Medulla oblongata (tissue), 1 donor: ENCODE measurements at regions not wholly inside any gene's neighbourhood (a gene's known extent, or its start where the extent isn't known, plus 50 kb on each side); places are given as distances from the start of the nearest gene placed in this dataset.

ENCODE experiments used
- DNase-seq: peaks from one replicate; pipeline ENCODE4 v3.0.0-alpha.2; 2015; ENCODE audit errors: extremely low spot score

- no peak for DNase-seq
Measured at GRCh38 chr7:17126413-17127268, 171.8 kb upstream of the AHR start.

DNA sequence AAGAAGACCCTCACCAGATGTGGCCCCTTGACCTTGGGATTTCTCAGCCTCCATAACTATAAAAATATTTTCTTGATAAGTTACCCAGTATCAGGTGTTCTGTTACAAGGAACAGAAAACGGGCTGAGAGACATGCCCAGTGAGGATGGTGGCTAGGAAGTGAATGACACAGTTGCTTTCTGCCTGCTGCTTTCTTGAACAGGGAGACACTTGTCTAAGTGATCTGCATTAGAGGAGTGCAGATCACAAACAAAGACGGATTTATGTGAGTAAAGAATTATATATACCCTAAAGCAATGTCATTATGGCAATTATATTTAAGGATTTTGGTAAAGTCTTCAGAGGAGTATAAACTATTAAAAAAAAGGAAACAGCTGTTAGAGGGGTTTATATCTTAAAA, 169.2 kb upstream of the AHR start:
- DNase-seq, result no peak

- DNase-seq, result peak; percentile 16
Measured at GRCh38 chr7:17130281-17131059, 168.0 kb upstream of the AHR start.

GRCh38 chr7:17131060-17131345, 167.4 kb upstream of the AHR start:
- DNase-seq, result no peak

- DNase-seq, result no peak
Measured at GRCh38 chr7:17131983-17132655, 166.3 kb upstream of the AHR start.

DNA sequence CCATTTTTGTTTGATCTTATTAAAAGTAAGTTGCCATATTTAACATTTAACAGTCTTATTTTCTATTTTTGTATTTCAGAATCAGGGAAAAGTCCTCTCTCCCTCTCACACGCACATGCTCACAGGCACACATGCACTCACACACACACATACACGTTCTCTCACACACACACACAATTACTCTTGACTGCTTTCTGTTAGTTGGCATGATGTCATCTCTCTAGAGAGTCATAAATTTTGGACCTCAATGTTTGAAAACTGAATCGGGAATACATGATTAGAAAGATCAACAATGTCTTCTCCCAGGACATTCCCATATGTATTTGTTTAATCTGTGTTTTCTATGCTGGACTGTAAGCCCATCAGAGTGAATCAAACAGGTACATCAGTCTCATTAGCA, 165.7 kb upstream of the AHR start:
- no peak for DNase-seq

DNA sequence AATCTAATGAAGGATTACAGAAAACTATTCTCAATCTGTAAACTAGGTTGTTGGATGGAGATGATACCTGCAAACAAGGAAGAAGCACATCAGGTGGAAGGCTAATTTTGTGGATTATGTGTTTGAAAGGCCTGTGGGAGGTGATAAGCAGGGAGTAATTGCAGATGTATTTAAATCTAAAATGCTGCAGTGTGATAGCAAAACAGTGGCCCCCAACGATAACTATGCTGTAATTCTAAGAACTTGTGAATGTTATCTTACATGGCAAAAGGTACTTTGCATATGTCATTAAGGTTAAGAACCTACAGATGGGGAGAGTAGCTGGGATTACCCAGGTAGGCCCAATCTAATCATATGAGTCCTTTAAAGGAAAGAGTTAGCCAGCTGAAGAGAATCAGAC, 164.5 kb upstream of the AHR start:
- no peak for DNase-seq

- DNase-seq, result no peak
Measured at GRCh38 chr7:17134786-17135185, 163.7 kb upstream of the AHR start.

DNA sequence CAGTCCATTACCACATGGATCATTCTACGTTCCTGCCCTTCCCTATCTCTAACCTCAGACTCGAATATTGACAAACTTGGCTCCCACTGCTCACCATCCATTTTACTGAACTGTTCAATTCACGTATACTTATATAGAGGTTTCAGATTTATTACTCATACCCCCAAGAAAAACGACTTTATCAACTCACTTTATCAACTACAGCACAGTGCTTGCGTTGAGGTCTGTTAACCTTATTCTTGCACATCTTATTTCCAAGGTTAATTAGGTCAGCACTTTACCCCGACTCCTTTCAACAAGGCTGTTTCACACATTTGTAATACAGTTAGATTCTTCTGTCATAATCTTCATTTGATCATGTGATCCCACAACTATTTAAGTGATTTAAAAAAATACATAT, 162.3 kb upstream of the AHR start:
- no peak for DNase-seq

- DNase-seq, result no peak
Measured at GRCh38 chr7:17139081-17139480, 159.4 kb upstream of the AHR start.

- no peak for DNase-seq
Measured at GRCh38 chr7:17140406-17140805, 158.0 kb upstream of the AHR start.

DNA sequence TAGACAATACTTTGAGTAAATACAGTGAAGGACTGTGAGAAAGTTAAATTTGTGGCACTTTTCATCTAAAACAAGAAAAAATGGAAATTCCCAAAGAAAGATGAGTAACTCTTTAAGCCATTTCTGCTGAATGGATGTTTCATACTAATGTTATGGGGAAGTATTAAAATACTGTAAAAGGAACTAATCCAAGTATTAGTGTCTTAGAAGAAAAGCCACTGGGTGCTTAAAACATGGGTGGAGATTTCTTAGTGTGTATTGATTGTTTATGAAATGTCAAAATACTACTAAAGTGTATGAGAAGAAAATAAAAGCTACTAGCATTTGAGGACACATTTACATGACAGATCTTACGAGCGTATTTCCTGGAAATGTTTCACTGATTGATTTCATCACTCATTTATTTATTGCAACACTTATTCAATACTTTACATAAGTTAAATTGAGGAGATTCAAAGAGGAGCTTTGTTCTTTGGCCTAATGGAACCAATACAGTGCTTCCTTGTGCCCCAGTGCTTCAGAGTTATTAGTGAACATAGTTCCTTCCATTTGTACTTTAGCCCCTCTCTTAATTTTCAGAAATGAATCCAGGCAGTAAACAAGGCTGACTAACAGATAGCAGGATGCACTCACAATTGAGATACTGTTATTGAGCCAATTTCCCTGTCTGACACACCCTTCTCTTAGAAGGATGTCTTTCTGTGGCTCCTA, 155.5 kb upstream of the AHR start:
- DNase-seq, result no peak

DNA sequence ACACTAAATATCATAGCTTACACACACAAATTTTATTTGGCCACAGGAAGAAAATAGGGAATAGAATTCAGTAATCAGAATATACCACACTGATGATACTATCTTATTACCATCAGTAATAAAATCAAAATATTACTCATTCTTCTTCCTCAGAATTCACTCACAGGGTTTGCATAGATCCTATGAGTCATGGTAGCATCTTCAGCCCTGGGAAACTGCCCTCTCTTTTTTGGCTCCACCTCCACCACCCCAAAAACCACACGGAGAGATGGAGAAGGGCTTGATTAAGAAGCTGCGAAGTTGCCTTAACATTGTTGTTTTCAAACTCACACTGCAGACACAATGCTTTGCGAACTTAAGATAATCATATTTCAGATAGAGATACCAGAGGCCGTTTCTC, 154.1 kb upstream of the AHR start:
- no peak for DNase-seq

DNA sequence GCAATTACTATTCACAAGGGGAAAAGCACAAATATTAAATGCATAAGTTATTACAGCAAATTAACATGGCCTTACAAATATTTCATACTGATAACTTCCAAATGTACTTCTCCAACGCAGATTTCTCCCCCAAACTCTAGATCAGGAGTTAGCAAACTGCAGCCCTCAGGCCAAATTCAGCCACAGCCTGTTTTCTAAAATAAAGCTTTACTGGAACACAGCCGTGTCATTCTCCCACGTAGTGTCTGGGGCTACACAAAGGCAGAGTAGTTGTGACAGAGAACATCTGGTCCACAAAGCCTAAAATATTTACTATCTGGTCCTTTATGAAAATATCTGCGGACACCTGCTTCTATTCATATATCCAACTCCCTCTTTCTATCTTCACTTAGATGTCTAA, 151.8 kb upstream of the AHR start:
- DNase-seq, result no peak

DNA sequence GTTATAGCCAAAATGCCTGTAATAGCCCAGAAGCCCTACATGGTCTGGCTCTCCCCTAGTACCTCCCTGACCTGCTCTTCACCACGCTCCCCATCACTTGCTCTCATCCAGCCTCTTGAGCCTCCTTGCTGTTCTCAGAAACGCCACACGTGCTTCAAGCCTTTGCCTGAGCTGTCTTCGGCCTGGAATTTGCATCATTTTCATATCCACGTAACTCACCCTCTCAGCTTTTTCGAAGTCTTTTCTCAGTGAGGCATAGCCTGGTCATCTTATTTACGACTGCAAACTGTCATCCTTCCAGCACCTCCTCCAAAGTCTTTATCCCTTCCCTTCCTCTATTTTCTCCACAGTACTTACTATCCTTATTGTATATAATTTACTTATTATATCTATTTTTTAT, 151.0 kb upstream of the AHR start:
- DNase-seq, result no peak

GRCh38 chr7:17150018-17150417, 148.4 kb upstream of the AHR start:
- no peak for DNase-seq

DNA sequence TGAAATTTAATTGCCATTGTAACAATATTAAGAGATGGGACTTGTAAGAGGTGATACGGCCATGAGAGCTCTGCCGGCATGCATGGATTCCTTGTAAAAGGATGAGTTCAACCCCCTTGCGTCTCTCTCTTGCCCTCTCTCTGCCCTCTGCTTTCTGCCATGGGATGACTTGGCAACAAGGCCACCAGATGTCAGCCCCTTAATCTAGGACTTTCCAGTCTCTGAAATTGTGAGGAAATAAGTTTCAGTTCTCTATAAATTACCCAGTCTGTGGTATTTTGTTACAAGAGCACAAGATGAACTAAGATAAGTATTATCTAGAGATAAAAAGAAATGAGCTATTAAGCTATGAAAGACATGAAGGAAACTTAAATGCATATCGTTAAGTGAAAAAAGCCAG, 145.7 kb upstream of the AHR start:
- peak; percentile 43 for DNase-seq

DNA sequence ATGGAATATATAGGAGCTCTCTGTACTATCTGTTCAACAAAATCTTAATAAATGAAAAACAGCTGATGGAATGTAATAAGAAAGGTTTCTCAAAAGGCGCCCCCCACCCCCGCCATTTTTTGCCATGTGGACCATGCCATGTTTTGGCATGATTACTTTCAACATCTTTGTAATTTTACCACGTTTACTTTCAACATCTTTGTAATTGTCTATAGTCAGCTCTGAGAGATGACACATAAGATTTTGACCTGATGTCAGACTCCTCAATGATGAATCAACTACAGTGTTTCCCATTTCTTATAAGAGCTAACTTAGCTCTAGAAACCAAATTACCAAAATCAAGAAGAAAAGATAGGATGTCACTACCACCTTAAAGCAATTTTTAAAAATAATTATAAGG, 144.9 kb upstream of the AHR start:
- DNase-seq, result no peak

DNA sequence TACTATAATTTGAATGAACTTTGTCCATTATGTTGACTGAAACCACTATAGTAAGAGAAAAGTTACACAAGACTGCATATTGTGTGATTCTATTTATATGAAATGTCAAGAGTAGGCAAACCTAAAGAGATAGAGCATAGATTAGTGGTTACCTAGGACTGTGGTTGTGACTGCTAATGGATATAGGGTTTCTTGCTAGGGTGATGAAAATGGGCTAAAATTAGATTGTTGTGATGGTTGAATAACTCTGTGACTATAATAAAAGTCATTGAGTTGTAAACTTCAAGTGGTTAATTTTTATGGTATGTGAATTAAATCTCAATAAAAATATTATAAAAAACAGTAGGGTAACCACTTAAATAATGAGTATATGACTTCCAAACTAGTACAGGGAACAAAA, 142.9 kb upstream of the AHR start:
- DNase-seq, result no peak

GRCh38 chr7:17158261-17158660, 140.2 kb upstream of the AHR start:
- no peak for DNase-seq

DNA sequence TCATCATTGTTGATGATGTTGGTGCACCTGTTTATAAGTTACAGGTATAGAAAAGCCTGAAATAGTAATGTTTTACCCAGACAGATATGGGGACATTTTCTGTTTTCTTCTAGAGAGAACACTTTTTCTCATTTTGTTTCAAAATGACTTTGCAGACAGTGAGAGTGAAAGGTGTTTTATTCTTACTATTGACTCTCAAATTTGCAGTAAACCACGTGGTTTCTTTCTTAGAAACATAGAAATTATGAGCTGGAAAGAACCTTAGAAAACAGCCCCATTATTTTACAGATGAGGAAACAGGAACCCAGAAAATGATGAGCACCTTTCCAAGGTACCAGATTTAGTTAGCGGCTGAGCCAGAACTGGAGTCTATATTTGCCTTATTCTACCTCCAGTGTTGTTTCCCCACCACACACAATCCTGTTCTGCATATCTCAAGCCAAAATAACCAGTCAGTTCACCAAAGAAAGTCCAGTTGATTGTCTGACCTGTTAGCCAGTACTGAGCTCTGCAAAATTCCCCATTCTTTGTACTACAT, 138.9 kb upstream of the AHR start:
- DNase-seq, result no peak

DNA sequence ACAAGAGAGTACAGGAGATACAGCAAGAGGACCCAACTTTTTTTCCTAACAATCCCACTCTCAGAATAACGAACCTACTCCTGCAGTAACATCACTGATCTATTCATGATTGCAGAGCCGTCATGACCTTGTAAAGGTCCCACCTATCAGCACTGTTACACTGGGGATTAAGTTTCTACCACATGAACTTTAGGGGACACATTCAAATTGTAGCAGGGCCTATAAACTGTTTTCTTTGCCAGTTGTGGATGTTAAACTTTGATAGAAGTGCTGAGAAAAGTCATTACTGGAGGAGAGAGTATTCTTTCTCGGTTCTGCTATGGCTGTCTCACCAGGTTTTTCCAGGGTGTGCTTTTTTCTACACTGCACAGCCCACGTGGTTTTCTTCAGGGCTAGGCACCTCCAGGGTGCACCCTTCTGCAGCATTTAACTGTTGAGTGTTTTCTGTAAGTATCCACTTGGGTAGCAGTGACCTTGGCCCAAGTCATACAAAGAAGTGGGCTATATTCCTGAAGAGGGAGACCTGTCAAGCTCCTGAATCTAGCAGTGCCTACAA, 131.6 kb upstream of the AHR start:
- no peak for DNase-seq
